Ramos (cell line): ENCODE measurements at regions not wholly inside any gene's neighbourhood (a gene's known extent, or its start where the extent isn't known, plus 50 kb on each side); places are given as distances from the start of the nearest gene placed in this dataset.

Source experiments
- in situ Hi-C: fragments of 300-500 bp; cut with MboI; formaldehyde crosslinking; loops from one replicate; pipeline ENCODE4 v1.14.3; 2022; ENCODE audit warnings: low sequenced_read_pairs; ENCODE audit not compliant: unreplicated experiment

GRCh38 chr11:37089439-37089838 lies 491.4 kb upstream of the RAG2 start:
- in situ Hi-C loops, result no loop called here

DNA sequence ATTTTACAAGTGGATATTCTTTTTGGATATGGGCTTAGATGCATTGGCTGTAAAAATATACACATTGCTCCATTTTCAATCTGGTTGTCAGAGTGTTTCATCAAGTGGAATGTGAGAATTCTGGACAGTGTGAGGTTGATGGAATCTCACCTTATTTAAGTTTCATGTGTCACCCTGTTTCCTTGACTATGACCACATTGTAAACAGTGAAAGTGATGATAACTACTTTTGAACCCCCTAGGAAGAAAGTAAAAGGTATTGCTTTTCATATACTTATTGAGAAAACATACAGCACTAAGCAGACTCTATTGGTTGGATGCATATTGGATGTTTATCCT lies 490.5 kb upstream of the RAG2 start:
- in situ Hi-C loops, result no loop called here

- in situ Hi-C loops, result no loop called here
Measured at GRCh38 chr11:37087650-37088572, 489.9 kb upstream of the RAG2 start.

GRCh38 chr11:37078521-37078920 lies 480.5 kb upstream of the RAG2 start:
- in situ Hi-C loops, result no loop called here

GRCh38 chr11:37076866-37077265 lies 478.8 kb upstream of the RAG2 start:
- in situ Hi-C loops, result no loop called here

DNA sequence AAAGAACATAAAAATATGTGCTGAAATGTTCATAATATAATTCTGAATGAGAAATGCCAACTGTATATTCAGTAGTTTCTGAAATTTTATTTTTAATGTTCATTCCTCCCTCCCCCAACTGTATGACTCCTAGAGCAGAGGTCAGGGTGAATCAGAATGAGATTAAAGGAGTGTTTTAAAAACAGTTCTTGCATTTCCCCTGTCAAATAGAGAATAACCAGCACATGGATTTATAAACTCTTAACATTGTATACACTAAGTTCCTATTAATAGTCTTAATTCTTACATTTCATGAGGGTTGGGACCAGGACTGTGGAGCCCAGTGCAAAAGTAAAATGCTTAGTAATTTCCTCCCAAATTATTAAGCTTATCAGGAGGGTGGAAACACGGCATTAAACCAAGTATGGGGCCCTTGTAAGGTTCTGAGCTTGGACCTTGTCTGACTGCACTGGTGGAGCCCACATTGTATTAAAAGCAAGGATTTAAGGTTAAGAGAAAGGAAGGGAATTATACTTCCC lies 474.6 kb upstream of the RAG2 start:
- in situ Hi-C loops, result no loop called here

GRCh38 chr11:37050311-37050710 lies 452.3 kb upstream of the RAG2 start:
- in situ Hi-C loops, result no loop called here

DNA sequence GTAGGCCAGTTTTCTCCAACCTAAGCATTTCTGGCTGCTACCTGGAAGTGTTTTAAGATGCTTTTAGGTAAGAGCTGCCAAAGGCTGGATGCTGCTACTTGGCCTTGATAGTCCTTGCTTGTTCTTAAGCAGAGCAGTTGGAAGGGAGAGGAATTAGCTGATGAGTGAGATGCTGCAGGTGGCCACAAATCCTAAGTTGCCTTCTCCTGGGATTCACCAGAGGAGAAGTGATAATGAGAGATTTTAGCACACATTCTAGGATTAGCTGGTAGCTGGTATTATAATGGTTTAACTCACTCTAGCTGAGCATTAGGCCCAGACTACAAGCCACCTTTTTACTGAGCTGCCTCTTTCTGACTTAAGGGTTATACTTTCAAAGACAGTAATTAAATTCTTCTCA lies 442.9 kb upstream of the RAG2 start:
- in situ Hi-C loops, result no loop called here

DNA sequence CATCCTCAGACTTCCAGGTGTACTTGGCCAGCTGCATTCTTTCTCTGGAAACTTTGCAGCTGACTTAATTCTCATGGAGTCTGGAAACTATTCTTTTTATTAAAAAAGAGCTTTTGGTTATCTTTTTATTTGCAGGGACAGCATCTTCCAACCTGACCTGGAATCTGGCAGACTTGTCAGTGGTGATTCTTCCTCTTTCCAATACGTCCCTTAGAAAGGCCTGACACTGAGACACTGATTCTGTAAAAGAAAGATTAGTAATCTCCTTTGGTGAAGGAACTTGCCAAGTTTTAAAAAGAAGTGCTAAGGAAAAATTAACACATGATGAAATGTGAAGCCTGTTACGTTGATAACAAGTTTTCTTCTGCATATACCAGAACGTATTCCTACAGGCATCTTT lies 440.9 kb upstream of the RAG2 start:
- in situ Hi-C loops, result no loop called here

- in situ Hi-C loops, result no loop called here
Measured at GRCh38 chr11:37026741-37027140, 428.7 kb upstream of the RAG2 start.

- in situ Hi-C loops, result no loop called here
Measured at GRCh38 chr11:37026326-37026725, 428.3 kb upstream of the RAG2 start.

DNA sequence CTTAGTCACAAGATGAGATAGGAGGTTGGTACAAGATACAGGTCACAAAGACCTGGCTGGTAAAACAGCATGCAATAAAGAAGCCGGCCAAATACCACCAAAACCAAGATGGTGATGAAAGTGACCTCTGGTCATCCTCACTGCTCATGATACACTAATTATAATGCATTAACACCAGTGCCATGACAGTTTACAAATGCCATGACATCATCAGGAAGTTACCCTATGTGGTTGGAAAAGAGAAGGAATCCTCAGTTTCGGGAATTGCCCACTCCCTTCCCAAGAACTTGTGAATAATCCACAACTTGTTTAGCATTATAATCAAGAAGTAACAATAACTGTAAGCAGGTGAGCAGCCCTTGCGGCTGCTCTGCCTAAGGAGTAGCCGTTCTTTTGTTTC lies 408.5 kb upstream of the RAG2 start:
- in situ Hi-C loops, result no loop called here

GRCh38 chr11:37002831-37003230 lies 404.8 kb upstream of the RAG2 start:
- in situ Hi-C loops, result no loop called here

- in situ Hi-C loops, result loop anchor here (25.0 kb wide), 1 partner anchor 1815 kb away; no protein-coding TSS in a partner anchor
Measured at GRCh38 chr11:36997656-36998055, 399.6 kb upstream of the RAG2 start.

GRCh38 chr11:36996795-36997194 lies 398.8 kb upstream of the RAG2 start:
- in situ Hi-C loops, result loop anchor here (25.0 kb wide), 1 partner anchor 1816 kb away; no protein-coding TSS in a partner anchor

DNA sequence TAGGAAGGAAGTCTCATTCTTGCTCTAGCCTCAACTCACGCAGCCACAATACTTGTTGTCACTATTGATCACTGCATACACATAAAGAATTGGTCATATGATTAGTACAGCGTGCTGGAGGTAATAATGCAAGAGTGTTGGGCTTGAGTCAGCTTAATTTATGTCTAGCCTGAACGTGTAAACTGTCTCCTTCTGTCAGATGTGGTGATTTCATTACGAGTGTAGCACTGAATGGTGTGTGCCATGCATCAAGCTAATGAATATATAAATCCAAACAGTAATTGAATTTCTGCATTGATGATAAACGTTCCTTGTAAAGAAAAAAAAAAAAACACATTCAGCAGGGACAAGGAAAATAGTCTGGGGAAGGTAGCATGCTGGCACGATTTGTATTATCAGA lies 396.2 kb upstream of the RAG2 start:
- in situ Hi-C loops, result loop anchor here (25.0 kb wide), 1 partner anchor 1818 kb away; no protein-coding TSS in a partner anchor

DNA sequence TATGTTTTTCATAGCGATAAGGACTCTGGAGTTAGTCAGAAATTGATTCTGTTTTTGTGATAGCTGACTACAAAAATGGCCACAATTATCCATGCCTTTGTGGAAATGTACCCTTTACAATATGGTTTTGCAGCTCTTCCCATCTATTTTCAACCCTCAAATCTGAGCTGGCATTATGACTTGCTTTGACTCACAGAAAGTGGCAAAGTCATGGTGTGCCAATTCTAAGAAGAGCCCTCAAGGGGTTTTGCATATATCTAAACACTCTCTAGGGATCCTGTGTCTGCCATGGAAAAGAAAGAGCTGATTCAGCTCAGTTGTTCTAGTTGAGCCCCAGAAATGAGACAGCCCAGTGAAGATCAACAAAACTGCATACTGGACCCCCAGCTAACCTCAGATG lies 390.5 kb upstream of the RAG2 start:
- in situ Hi-C loops, result loop anchor here (25.0 kb wide), 1 partner anchor 1824 kb away; no protein-coding TSS in a partner anchor

DNA sequence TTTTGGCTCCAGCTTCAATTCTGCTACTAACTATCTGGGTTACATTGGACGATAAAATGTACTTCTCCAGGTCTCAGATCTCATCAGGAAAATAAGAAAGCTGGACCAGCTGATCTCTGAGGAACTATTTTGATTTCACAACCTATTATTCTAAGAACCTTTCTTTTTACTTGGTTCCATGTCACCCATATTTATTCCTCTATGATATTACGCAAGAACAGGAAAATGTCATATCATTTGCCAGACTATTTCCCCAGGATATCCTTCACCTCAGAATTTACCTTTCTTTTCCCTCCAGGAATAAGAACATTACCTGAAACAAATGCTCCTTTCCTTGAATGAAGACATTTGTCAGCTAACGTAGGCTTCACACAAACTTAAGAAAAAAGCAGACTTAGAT lies 387.5 kb upstream of the RAG2 start:
- in situ Hi-C loops, result loop anchor here (25.0 kb wide), 1 partner anchor 1827 kb away; no protein-coding TSS in a partner anchor

DNA sequence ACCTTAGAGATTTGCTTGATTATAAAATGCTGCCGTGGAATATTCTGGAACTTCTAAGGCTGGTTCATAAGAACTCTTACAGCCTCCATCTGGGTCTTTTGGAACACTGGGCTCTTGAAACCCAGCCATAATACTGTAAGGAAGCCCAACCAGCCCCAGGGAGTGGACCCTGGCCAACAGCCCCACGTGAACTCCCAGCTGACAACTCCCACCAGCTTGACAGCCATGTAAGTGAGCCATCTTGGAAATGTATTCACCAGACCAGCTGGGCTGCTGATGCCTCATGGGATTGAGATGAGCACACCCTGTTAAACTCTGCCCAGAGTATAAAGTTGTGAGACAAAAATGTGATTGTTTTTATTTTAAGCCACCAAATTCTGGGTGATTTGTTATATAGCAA lies 378.7 kb upstream of the RAG2 start:
- in situ Hi-C loops, result loop anchor here (25.0 kb wide), 1 partner anchor 1836 kb away; no protein-coding TSS in a partner anchor

- in situ Hi-C loops, result loop anchor here (25.0 kb wide), 1 partner anchor 1838 kb away; no protein-coding TSS in a partner anchor
Measured at GRCh38 chr11:36974771-36975170, 376.7 kb upstream of the RAG2 start.

DNA sequence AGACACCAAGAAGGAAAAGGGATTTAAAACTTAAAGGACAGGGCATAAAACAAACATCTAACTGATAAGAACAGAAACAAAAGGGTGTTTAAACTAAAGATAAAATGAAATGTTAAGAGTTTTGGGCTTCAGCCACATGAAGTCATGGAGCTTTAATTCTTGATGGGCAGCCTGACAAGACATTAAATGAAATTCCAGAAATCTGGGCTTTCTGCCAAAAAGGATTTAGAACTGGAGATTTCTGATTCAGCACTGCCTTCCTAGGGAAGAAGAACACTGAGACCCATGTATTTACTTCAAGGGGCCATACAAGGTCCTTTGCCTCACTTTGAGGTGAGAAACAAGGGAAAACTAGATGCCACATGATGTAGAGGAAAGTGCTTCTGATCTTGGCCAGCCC lies 355.9 kb upstream of the RAG2 start:
- in situ Hi-C loops, result no loop called here
